ENCODE measurements at regions not wholly inside any gene's neighbourhood (a gene's known extent, or its start where the extent isn't known, plus 50 kb on each side); places are given as distances from the start of the nearest gene placed in this dataset.
"Not testable (repeated sequence)": the region's sequence is repeated elsewhere in the genome, so short reads cannot be mapped to it uniquely, and the experiment has no call there.

- not testable (repeated sequence) for DNase-seq (ENCODE audit: low spot score)
These were observed 304.4 kb downstream of the ANAPC1 start for GRCh38 chr2:111579500-111580134.

- DNase-seq (ENCODE audit: low spot score): not testable (repeated sequence)
These were observed 303.4 kb downstream of the ANAPC1 start for GRCh38 chr2:111580616-111581015.

- DNase-seq (ENCODE audit: low spot score): not testable (repeated sequence)
These were observed 301.9 kb downstream of the ANAPC1 start for GRCh38 chr2:111582090-111582489.

- DNase-seq (ENCODE audit: low spot score): not testable (repeated sequence)
These were observed 300.5 kb downstream of the ANAPC1 start for GRCh38 chr2:111583480-111583879.

- not testable (repeated sequence) for DNase-seq (ENCODE audit: low spot score)
These were observed 299.5 kb downstream of the ANAPC1 start for GRCh38 chr2:111584540-111584939.

- not testable (repeated sequence) for DNase-seq (ENCODE audit: low spot score)
These were observed 299.0 kb downstream of the ANAPC1 start for GRCh38 chr2:111584950-111585349.

GRCh38 chr2:111586014-111586413 is 298.0 kb downstream of the ANAPC1 start:
- DNase-seq (ENCODE audit: low spot score): not testable (repeated sequence)

GRCh38 chr2:111595072-111595471 is 288.9 kb downstream of the ANAPC1 start:
- DNase-seq (ENCODE audit: low spot score): not testable (repeated sequence)

GRCh38 chr2:111596808-111597705 is 286.9 kb downstream of the ANAPC1 start:
- not testable (repeated sequence) for DNase-seq (ENCODE audit: low spot score)

GRCh38 chr2:111598944-111599343 is 285.0 kb downstream of the ANAPC1 start:
- DNase-seq (ENCODE audit: low spot score): not testable (repeated sequence)

- DNase-seq (ENCODE audit: low spot score): not testable (repeated sequence)
These were observed 281.7 kb downstream of the ANAPC1 start for GRCh38 chr2:111602259-111602658.

GRCh38 chr2:111605798-111606197 is 278.2 kb downstream of the ANAPC1 start:
- not testable (repeated sequence) for DNase-seq (ENCODE audit: low spot score)

GRCh38 chr2:111606632-111607031 is 277.4 kb downstream of the ANAPC1 start:
- DNase-seq (ENCODE audit: low spot score): not testable (repeated sequence)

- not testable (repeated sequence) for DNase-seq (ENCODE audit: low spot score)
These were observed 274.7 kb downstream of the ANAPC1 start for GRCh38 chr2:111609146-111609844.

- not testable (repeated sequence) for DNase-seq (ENCODE audit: low spot score)
These were observed 274.0 kb downstream of the ANAPC1 start for GRCh38 chr2:111610035-111610434.

- DNase-seq (ENCODE audit: low spot score): no peak
These were observed 267.3 kb downstream of the ANAPC1 start for GRCh38 chr2:111616651-111617218.

- no peak for DNase-seq (ENCODE audit: low spot score)
These were observed 266.4 kb downstream of the ANAPC1 start for GRCh38 chr2:111617299-111618225.

- DNase-seq (ENCODE audit: low spot score): no peak
These were observed 265.6 kb downstream of the ANAPC1 start for GRCh38 chr2:111618226-111618977.

- DNase-seq (ENCODE audit: low spot score): no peak
These were observed 264.8 kb downstream of the ANAPC1 start for GRCh38 chr2:111618978-111619902.
